Astrocyte of the spinal cord (primary cell): ENCODE measurements at regions not wholly inside any gene's neighbourhood (a gene's known extent, or its start where the extent isn't known, plus 50 kb on each side); places are given as distances from the start of the nearest gene placed in this dataset.

Source experiments
- DNase-seq: peaks from one replicate; pipeline ENCODE4 v3.0.0; 2011; ENCODE audit warnings: low read depth, low spot score
- H3K4me3 ChIP-seq: 2 replicates; pipeline ENCODE4 v1.5.1; 2011; ENCODE audit warnings: low read depth, mild to moderate bottlenecking, low read length, moderate library complexity
- CTCF ChIP-seq: IDR thresholded peaks from 2 replicates; pipeline ENCODE4 v1.5.1; 2012; ENCODE audit warnings: low read depth, mild to moderate bottlenecking, low read length, inconsistent platforms
- in situ Hi-C: cut with HindIII; loops from 2 replicates; pipeline ENCODE4 v1.10.0; 2017; ENCODE audit warnings: low sequenced_read_pairs

GRCh38 chr4:159552979-159553768, 450.3 kb downstream of the RAPGEF2 start:
- in situ Hi-C loops, result no loop called here
- no peak overlapping the region for H3K4me3 ChIP-seq
- no peak for TF ChIP-seq CTCF
- no peak for DNase-seq

- DNase-seq, result no peak
- no peak for TF ChIP-seq CTCF
- in situ Hi-C loops, result no loop called here
- H3K4me3 ChIP-seq, result no peak overlapping the region
Measured at GRCh38 chr4:159555873-159556272, 453.0 kb downstream of the RAPGEF2 start.

- DNase-seq, result no peak
- in situ Hi-C loops, result no loop called here
- no peak overlapping the region for H3K4me3 ChIP-seq
- TF ChIP-seq CTCF, result no peak
Measured at GRCh38 chr4:159562366-159562765, 459.5 kb downstream of the RAPGEF2 start.

- no peak for DNase-seq
- TF ChIP-seq CTCF, result no peak
- H3K4me3 ChIP-seq, result no peak overlapping the region
- in situ Hi-C loops, result no loop called here
Measured at GRCh38 chr4:159563257-159563656, 460.4 kb downstream of the RAPGEF2 start.

- TF ChIP-seq CTCF, result no peak
- no peak overlapping the region for H3K4me3 ChIP-seq
- in situ Hi-C loops, result no loop called here
- no peak for DNase-seq
Measured at GRCh38 chr4:159564615-159565014, 461.7 kb downstream of the RAPGEF2 start.

- no peak overlapping the region for H3K4me3 ChIP-seq
- DNase-seq, result no peak
- TF ChIP-seq CTCF, result no peak
- in situ Hi-C loops, result no loop called here
Measured at GRCh38 chr4:159566786-159567185, 463.9 kb downstream of the RAPGEF2 start.

- H3K4me3 ChIP-seq, result no peak overlapping the region
- DNase-seq, result no peak
- in situ Hi-C loops, result no loop called here
- TF ChIP-seq CTCF, result no peak
Measured at GRCh38 chr4:159577241-159577640, 474.4 kb downstream of the RAPGEF2 start.
